OCI-LY1 (cell line): ENCODE measurements at regions not wholly inside any gene's neighbourhood (a gene's known extent, or its start where the extent isn't known, plus 50 kb on each side); places are given as distances from the start of the nearest gene placed in this dataset.

Source experiments
- H2AFZ ChIP-seq: fragments of 200-600 bp; sonication (generic), shearing (Covaris generic); 2 replicates; pipeline ENCODE4 v1.6.0; 2014; ENCODE audit warnings: antibody characterized with exemption, mild to moderate bottlenecking, low read length
- H3F3A ChIP-seq: fragments of 200-600 bp; sonication (generic), shearing (Covaris generic); 2 replicates; pipeline ENCODE4 v1.6.0; 2014; ENCODE audit warnings: mild to moderate bottlenecking, antibody characterized with exemption, low read length, moderate library complexity; ENCODE audit not compliant: insufficient read depth
- H3K27ac ChIP-seq: fragments of 200-600 bp; sonication (generic); 2 replicates; pipeline ENCODE4 v1.5.1; 2014; ENCODE audit warnings: low read length, mixed run types, mild to moderate bottlenecking, low read depth; ENCODE audit not compliant: poor library complexity, severe bottlenecking
- H3K27me3 ChIP-seq: fragments of 200-600 bp; sonication (generic); 2 replicates; pipeline ENCODE4 v1.6.0; 2014; ENCODE audit warnings: antibody characterized with exemption, mild to moderate bottlenecking, low read length, moderate library complexity; ENCODE audit not compliant: insufficient read depth
- H3K36me3 ChIP-seq: fragments of 200-600 bp; sonication (generic); 2 replicates; pipeline ENCODE4 v1.6.1; 2014; ENCODE audit warnings: mild to moderate bottlenecking, antibody characterized with exemption, low read length, moderate library complexity, mixed read lengths; ENCODE audit not compliant: insufficient read depth
- H3K4me1 ChIP-seq: fragments of 200-600 bp; sonication (generic); 2 replicates; pipeline ENCODE4 v1.5.1; 2014; ENCODE audit warnings: mild to moderate bottlenecking, low read length, moderate library complexity; ENCODE audit not compliant: insufficient read depth, severe bottlenecking
- H3K4me2 ChIP-seq: fragments of 200-600 bp; sonication (generic), shearing (Covaris generic); 2 replicates; pipeline ENCODE4 v1.6.1; 2014; ENCODE audit warnings: low read length
- H3K4me3 ChIP-seq: fragments of 200-600 bp; sonication (generic); 2 replicates; pipeline ENCODE4 v1.5.1; 2014; ENCODE audit warnings: low read length, low read depth, mild to moderate bottlenecking, mixed read lengths; ENCODE audit not compliant: poor library complexity, severe bottlenecking
- H3K79me2 ChIP-seq: fragments of 200-600 bp; shearing (Covaris generic); 2 replicates; pipeline ENCODE4 v1.6.1; 2016; ENCODE audit warnings: mixed run types, low read length, mixed read lengths; ENCODE audit not compliant: insufficient read depth
- H3K9ac ChIP-seq: fragments of 200-600 bp; sonication (generic), shearing (Covaris generic); 2 replicates; pipeline ENCODE4 v1.6.1; 2014; ENCODE audit warnings: mild to moderate bottlenecking, low read length, mixed read lengths
- H3K9me2 ChIP-seq: fragments of 200-600 bp; sonication (generic), shearing (Covaris generic); 2 replicates; pipeline ENCODE4 v1.6.1; 2014; ENCODE audit warnings: low read depth, mild to moderate bottlenecking, low read length, mixed read lengths
- H3K9me3 ChIP-seq: fragments of 200-600 bp; shearing (Covaris generic); 2 replicates; pipeline ENCODE4 v1.6.1; 2014; ENCODE audit warnings: low read length, mixed read lengths
- H4K20me1 ChIP-seq: fragments of 200-600 bp; sonication (generic), shearing (Covaris generic); 2 replicates; pipeline ENCODE4 v1.6.0; 2016; ENCODE audit warnings: mild to moderate bottlenecking, low read length; ENCODE audit not compliant: insufficient read depth
- EZH2 ChIP-seq: fragments of 200-600 bp; sonication (generic), shearing (Covaris generic); IDR thresholded peaks from 2 replicates; pipeline ENCODE4 v1.8.0; 2017; ENCODE audit warnings: borderline replicate concordance, mixed run types, mild to moderate bottlenecking, antibody characterized with exemption, low read length, moderate library complexity, mixed read lengths
- TF ChIP-seq, protein P1 (sequence below): fragments of 200-600 bp; sonication (generic), shearing (Covaris generic); IDR thresholded peaks from 2 replicates; pipeline ENCODE4 v1.5.1; 2017; ENCODE audit warnings: mild to moderate bottlenecking, antibody characterized with exemption, low read length, moderate library complexity, mixed read lengths

- no peak overlapping the region for H3K4me3 ChIP-seq
- H4K20me1 ChIP-seq: no peaks in the 10 kb centered on the region
- H3K36me3 ChIP-seq: no peaks in the 10 kb centered on the region
- no peaks in the 10 kb centered on the region for H3K9me2 ChIP-seq
- H2AFZ ChIP-seq: no peak overlapping the region
- no peak overlapping the region for H3K27ac ChIP-seq
- no peaks in the 10 kb centered on the region for H3K9me3 ChIP-seq
- no peak for TF ChIP-seq EZH2
- TF ChIP-seq, protein P1, sequence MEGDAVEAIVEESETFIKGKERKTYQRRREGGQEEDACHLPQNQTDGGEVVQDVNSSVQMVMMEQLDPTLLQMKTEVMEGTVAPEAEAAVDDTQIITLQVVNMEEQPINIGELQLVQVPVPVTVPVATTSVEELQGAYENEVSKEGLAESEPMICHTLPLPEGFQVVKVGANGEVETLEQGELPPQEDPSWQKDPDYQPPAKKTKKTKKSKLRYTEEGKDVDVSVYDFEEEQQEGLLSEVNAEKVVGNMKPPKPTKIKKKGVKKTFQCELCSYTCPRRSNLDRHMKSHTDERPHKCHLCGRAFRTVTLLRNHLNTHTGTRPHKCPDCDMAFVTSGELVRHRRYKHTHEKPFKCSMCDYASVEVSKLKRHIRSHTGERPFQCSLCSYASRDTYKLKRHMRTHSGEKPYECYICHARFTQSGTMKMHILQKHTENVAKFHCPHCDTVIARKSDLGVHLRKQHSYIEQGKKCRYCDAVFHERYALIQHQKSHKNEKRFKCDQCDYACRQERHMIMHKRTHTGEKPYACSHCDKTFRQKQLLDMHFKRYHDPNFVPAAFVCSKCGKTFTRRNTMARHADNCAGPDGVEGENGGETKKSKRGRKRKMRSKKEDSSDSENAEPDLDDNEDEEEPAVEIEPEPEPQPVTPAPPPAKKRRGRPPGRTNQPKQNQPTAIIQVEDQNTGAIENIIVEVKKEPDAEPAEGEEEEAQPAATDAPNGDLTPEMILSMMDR: no peak
- no peak overlapping the region for H3K4me2 ChIP-seq
- H3K79me2 ChIP-seq: no peaks in the 10 kb centered on the region
- no peak overlapping the region for H3K9ac ChIP-seq
- no peaks in the 10 kb centered on the region for H3K4me1 ChIP-seq
- H3K27me3 ChIP-seq: no peaks in the 10 kb centered on the region
- H3F3A ChIP-seq: no peaks in the 10 kb centered on the region
These were observed 74.4 kb upstream of the BTBD3 start for GRCh38 chr20:11843289-11843688.

- TF ChIP-seq EZH2: no peak
- TF ChIP-seq, protein P1: no peak
- H3K27ac ChIP-seq: no peak overlapping the region
These were observed 73.0 kb upstream of the BTBD3 start for GRCh38 chr20:11844691-11845090.

DNA sequence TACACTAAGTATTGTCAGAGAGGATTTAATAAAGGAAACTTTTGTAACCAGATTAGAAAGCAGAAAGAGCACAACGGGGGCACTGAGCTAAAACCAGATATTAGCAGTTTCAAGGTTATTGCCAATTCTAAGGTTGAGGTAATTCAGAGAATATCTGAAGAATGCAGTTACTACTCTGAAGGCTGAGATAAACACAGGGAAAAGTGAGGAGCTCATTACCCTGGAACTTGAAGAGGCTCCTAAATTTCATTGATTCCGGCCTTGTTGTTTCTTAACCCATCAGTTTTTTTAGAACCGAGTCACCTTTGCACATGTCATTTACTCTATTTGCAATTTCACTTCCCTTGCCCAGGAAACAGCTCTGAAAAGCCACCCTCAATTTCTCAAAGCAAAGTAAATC, 72.4 kb upstream of the BTBD3 start:
- Histone ChIP-seq H3K9me3 (no peaks in the 10 kb centered on the region), H2AFZ (no peak overlapping the region), H4K20me1 (no peaks in the 10 kb centered on the region), H3K4me3 (no peak overlapping the region), H3K4me1 (no peaks in the 10 kb centered on the region), H3K27ac (no peak overlapping the region), H3K9me2 (no peaks in the 10 kb centered on the region), H3K4me2 (no peak overlapping the region), H3K27me3 (no peaks in the 10 kb centered on the region), H3K79me2 (no peaks in the 10 kb centered on the region), H3F3A (no peaks in the 10 kb centered on the region), H3K36me3 (no peaks in the 10 kb centered on the region), H3K9ac (no peak overlapping the region)
- no peak for TF ChIP-seq EZH2
- TF ChIP-seq, protein P1: no peak

More at GRCh38 chr20:11844691-11845090, 73.0 kb upstream of the BTBD3 start:
- H3K27me3 ChIP-seq: no peaks in the 10 kb centered on the region
- no peaks in the 10 kb centered on the region for H3K79me2 ChIP-seq
- H3K36me3 ChIP-seq: no peaks in the 10 kb centered on the region
- no peak overlapping the region for H2AFZ ChIP-seq
- no peak overlapping the region for H3K4me3 ChIP-seq
- no peak overlapping the region for H3K4me2 ChIP-seq
- no peaks in the 10 kb centered on the region for H3K9me3 ChIP-seq
- no peaks in the 10 kb centered on the region for H3K4me1 ChIP-seq
- H3K9ac ChIP-seq: no peak overlapping the region
- no peaks in the 10 kb centered on the region for H4K20me1 ChIP-seq
- H3K9me2 ChIP-seq: no peaks in the 10 kb centered on the region
- H3F3A ChIP-seq: no peaks in the 10 kb centered on the region
